K562 (cell line): ENCODE measurements at regions not wholly inside any gene's neighbourhood (a gene's known extent, or its start where the extent isn't known, plus 50 kb on each side); places are given as distances from the start of the nearest gene placed in this dataset.

ENCODE experiments used
- CBFA2T2 ChIP-seq: fragments of 450-650 bp; conservative IDR thresholded peaks from 2 replicates; pipeline ENCODE4 v1.6.1; 2017; ENCODE audit warnings: mild to moderate bottlenecking
- EZH2 ChIP-seq: IDR thresholded peaks from 2 replicates; pipeline ENCODE4 v1.6.1; 2012; ENCODE audit warnings: low read depth, mild to moderate bottlenecking, inconsistent platforms, low read length, borderline replicate concordance
- FOXK2 ChIP-seq, 2 experiments: fragments of 450-650 bp; IDR thresholded peaks in 1 of 2; conservative IDR thresholded peaks in 1 of 2; 2 replicates each; pipeline ENCODE4 v1.6.1; 2016; ENCODE audit warnings: low read depth in 2 of 2, mild to moderate bottlenecking in 1 of 2
- GTF2F1 ChIP-seq: IDR thresholded peaks from 2 replicates; pipeline ENCODE4 v1.6.1; 2011; ENCODE audit warnings: low read depth, low read length, improper control_type of control experiment
- MTA1 ChIP-seq: fragments of 450-650 bp; IDR thresholded peaks from 2 replicates; pipeline ENCODE4 v1.6.1; 2017; ENCODE audit warnings: borderline replicate concordance
- NFATC3 ChIP-seq: fragments of 450-650 bp; IDR thresholded peaks from 2 replicates; pipeline ENCODE4 v1.6.1; 2017; ENCODE audit warnings: mild to moderate bottlenecking
- PHF8 ChIP-seq: fragments of 200-600 bp; sonication (generic); IDR thresholded peaks from 2 replicates; pipeline ENCODE4 v1.6.1; 2012; ENCODE audit warnings: mixed run types, mild to moderate bottlenecking, inconsistent platforms, low read length, moderate library complexity, borderline replicate concordance
- TEAD4 ChIP-seq, 2 experiments: sonication (generic) in 1 of 2; formaldehyde crosslinking in 1 of 2; IDR thresholded peaks; 2 replicates each; pipeline versions ENCODE4 v1.6.1 to v1.8.0; 2012 to 2022; ENCODE audit warnings: borderline replicate concordance in 1 of 2, inconsistent platforms in 1 of 2, low read length in 1 of 2, mild to moderate bottlenecking in 1 of 2, missing genetic modification reagents in 1 of 2
- TF ChIP-seq, protein P1 (sequence below), 3 experiments: IDR thresholded peaks in 2 of 3; conservative IDR thresholded peaks in 1 of 3; 2 replicates each; pipeline ENCODE4 v1.5.1; 2011 to 2012; ENCODE audit warnings: low read length in 3 of 3, mild to moderate bottlenecking in 3 of 3, control low read depth in 2 of 3, improper control_type of control experiment in 1 of 3, inconsistent platforms in 1 of 3, low read depth in 1 of 3, mixed read lengths in 1 of 3, moderate library complexity in 1 of 3; ENCODE audit not compliant: insufficient read depth in 2 of 3
- TF ChIP-seq, protein P2 (sequence below): sonication (generic); formaldehyde crosslinking; IDR thresholded peaks from 2 replicates; pipeline ENCODE4 v1.8.1; 2023; ENCODE audit warnings: mild to moderate bottlenecking, missing genetic modification reagents

DNA sequence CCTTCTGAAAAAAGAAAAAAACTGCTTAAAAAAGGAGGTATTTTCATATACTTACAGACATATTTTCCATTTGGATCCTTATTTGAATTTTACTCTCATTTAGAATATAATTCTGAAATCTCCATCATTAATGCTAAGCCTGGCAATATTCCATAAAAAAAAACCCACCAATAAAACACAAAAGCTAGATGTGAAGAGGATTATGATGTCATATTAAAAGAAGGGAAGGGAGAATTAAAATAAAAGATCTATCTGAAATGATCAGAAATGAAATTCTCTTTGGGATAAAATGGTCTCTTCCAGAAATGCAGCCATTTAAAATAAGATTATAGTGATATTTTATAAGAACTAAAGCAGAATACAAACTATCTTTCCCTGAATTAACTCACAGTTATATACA is 206.7 kb upstream of the CAMK1G start:
- no peak for TF ChIP-seq PHF8
- TF ChIP-seq EZH2 = no peak
- TF ChIP-seq, protein P1, sequence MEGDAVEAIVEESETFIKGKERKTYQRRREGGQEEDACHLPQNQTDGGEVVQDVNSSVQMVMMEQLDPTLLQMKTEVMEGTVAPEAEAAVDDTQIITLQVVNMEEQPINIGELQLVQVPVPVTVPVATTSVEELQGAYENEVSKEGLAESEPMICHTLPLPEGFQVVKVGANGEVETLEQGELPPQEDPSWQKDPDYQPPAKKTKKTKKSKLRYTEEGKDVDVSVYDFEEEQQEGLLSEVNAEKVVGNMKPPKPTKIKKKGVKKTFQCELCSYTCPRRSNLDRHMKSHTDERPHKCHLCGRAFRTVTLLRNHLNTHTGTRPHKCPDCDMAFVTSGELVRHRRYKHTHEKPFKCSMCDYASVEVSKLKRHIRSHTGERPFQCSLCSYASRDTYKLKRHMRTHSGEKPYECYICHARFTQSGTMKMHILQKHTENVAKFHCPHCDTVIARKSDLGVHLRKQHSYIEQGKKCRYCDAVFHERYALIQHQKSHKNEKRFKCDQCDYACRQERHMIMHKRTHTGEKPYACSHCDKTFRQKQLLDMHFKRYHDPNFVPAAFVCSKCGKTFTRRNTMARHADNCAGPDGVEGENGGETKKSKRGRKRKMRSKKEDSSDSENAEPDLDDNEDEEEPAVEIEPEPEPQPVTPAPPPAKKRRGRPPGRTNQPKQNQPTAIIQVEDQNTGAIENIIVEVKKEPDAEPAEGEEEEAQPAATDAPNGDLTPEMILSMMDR (IDR thresholded peaks at IDR 0.05 in 2 of 3, conservative IDR thresholded peaks at IDR 0.05 in 1 of 3; ENCODE audit: insufficient read depth in 2 of 3, low read depth in 1 of 3, low read length in 3 of 3) = no peak
- TF ChIP-seq TEAD4 (IDR thresholded peaks at IDR 0.05; ENCODE audit: low read length) = no peak
- no peak for TF ChIP-seq TEAD4 (CRISPR knock-in tag; IDR thresholded peaks at IDR 0.05; ENCODE audit: borderline replicate concordance)
- no peak for TF ChIP-seq GTF2F1
- TF ChIP-seq FOXK2 (conservative IDR thresholded peaks at IDR 0.05 in 1 of 2, IDR thresholded peaks at IDR 0.05 in 1 of 2; ENCODE audit: low read depth in 2 of 2) = no peak
- no peak for TF ChIP-seq MTA1
- TF ChIP-seq CBFA2T2 = no peak
- TF ChIP-seq, protein P2, sequence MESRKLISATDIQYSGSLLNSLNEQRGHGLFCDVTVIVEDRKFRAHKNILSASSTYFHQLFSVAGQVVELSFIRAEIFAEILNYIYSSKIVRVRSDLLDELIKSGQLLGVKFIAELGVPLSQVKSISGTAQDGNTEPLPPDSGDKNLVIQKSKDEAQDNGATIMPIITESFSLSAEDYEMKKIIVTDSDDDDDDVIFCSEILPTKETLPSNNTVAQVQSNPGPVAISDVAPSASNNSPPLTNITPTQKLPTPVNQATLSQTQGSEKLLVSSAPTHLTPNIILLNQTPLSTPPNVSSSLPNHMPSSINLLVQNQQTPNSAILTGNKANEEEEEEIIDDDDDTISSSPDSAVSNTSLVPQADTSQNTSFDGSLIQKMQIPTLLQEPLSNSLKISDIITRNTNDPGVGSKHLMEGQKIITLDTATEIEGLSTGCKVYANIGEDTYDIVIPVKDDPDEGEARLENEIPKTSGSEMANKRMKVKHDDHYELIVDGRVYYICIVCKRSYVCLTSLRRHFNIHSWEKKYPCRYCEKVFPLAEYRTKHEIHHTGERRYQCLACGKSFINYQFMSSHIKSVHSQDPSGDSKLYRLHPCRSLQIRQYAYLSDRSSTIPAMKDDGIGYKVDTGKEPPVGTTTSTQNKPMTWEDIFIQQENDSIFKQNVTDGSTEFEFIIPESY = no peak
- TF ChIP-seq NFATC3 = no peak
